MM.1S (cell line): ENCODE measurements at regions not wholly inside any gene's neighbourhood (a gene's known extent, or its start where the extent isn't known, plus 50 kb on each side); places are given as distances from the start of the nearest gene placed in this dataset.

ENCODE experiments used
- CTCF ChIP-seq: fragments of 300-600 bp; sonication (generic); IDR thresholded peaks from 2 replicates; pipeline ENCODE4 v1.5.1; 2016; ENCODE audit warnings: antibody characterized with exemption, low read length, mixed read lengths
- EZH2phosphoT487 ChIP-seq: fragments of 300-600 bp; sonication (generic); IDR thresholded peaks from 2 replicates; pipeline ENCODE4 v1.6.1; 2018; ENCODE audit warnings: antibody characterized with exemption, low read length

GRCh38 chr6:158914923-158915322, 85.1 kb downstream of the RSPH3 start:
- no peak for TF ChIP-seq EZH2phosphoT487
- TF ChIP-seq CTCF = no peak
